ENCODE measurements at regions not wholly inside any gene's neighbourhood (a gene's known extent, or its start where the extent isn't known, plus 50 kb on each side); places are given as distances from the start of the nearest gene placed in this dataset.
"Not testable (repeated sequence)": the region's sequence is repeated elsewhere in the genome, so short reads cannot be mapped to it uniquely, and the experiment has no call there.

DNA sequence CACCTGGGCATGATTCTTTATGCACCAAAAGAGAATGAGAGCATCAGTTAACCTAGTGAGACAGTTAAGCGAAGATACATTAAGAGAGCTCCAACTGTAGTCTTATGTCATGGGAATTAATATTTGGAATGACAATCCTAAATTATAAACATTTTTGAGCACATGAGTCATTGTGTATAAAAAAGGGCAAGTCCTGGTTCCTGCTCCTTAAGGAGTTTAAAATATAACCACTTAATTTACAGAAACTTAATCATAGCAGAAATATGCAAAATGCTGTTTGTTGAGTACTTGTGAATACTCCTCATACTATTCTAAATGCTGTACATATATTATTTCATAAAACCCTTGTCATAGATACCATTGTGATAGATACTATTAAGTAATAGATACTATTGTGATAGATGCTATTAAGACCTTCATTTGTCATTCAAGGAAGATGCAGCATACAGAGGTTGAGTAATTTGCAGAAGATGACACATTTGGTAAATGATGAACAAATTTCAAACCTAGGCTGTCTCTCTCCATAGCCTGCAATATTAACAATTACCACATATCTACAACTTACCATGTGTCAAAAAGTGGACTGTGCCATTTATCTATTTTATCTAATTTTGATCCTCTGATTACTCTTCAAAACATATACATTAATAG, 301.0 kb downstream of the TBC1D4 start:
- Histone ChIP-seq H3K4me1 (ENCODE audit: control insufficient read depth, insufficient read depth, low read length) (peaks cover 2% of the 10 kb centered on the region), H3K27ac (ENCODE audit: low read length) (no peak overlapping the region), H3K36me3 (ENCODE audit: control insufficient read depth, insufficient read depth, low read length) (no peaks in the 10 kb centered on the region), H3K9me3 (replicated peaks; ENCODE audit: control insufficient read depth, low read depth, low read length) (peaks cover 10% of the 10 kb centered on the region), H3K27me3 (ENCODE audit: control insufficient read depth, insufficient read depth, low read length) (no peaks in the 10 kb centered on the region), H3K4me3 (ENCODE audit: low read length) (no peak overlapping the region)
- no CpG with 5 or more reads among the region's 1 CpG for WGBS (ENCODE audit: insufficient coverage)
- no peak for DNase-seq

DNA sequence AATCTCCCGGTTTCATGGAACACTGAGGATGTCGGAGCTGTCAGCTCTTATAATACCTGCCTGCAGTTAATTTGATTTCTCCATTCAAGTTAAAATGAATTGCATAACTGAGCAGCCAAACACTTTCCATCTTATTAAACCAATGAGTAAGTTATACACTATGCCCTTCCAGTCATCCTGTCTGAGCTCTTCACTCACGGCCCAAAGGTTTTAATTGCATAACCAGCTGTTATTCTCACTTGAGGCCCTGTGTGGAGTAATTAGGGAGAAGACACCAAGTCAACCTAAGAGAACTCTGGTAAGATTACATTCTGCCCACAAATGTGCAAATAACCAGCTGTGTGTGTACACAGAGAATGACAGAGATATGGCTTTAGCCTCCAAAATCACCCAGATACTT, 303.5 kb downstream of the TBC1D4 start:
- no peak for DNase-seq
- WGBS (ENCODE audit: insufficient coverage), result 92% methylated on average over 2 of the region's 3 CpGs
- H3K4me1 ChIP-seq (ENCODE audit: control insufficient read depth, insufficient read depth, low read length), result peaks cover 2% of the 10 kb centered on the region
- H3K27me3 ChIP-seq (ENCODE audit: control insufficient read depth, insufficient read depth, low read length), result no peaks in the 10 kb centered on the region
- H3K27ac ChIP-seq (ENCODE audit: low read length), result no peak overlapping the region
- no peak overlapping the region for H3K4me3 ChIP-seq (ENCODE audit: low read length)
- H3K9me3 ChIP-seq (replicated peaks; ENCODE audit: control insufficient read depth, low read depth, low read length), result peaks cover 1% of the 10 kb centered on the region
- H3K36me3 ChIP-seq (ENCODE audit: control insufficient read depth, insufficient read depth, low read length), result no peaks in the 10 kb centered on the region

DNA sequence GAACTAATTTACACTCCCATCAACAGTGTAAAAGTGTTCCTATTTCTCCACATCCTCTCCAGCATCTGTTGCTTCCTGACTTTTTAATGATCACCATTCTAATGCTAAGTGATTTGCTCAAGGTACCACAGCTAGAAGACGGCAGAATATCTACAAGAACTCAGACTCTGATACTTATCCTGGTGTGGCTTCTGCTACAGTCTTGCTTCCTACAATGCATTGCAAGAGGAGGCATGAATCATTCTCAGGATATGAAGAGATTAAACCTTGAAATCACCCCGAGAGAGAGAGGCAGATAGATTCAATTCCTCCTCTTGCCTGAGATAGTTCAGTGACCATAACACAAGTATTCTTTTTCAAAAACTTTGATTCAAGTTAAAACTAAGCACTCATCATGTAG, 306.4 kb downstream of the TBC1D4 start:
- no peaks in the 10 kb centered on the region for H3K36me3 ChIP-seq (ENCODE audit: control insufficient read depth, insufficient read depth, low read length)
- H3K9me3 ChIP-seq (replicated peaks; ENCODE audit: control insufficient read depth, low read depth, low read length), result no peaks in the 10 kb centered on the region
- H3K4me3 ChIP-seq (ENCODE audit: low read length), result no peak overlapping the region
- no peak for DNase-seq
- peaks cover 2% of the 10 kb centered on the region for H3K4me1 ChIP-seq (ENCODE audit: control insufficient read depth, insufficient read depth, low read length)
- H3K27ac ChIP-seq (ENCODE audit: low read length), result no peak overlapping the region
- 60% methylated on average over 1 of the region's 2 CpGs for whole genome bisulfite sequencing (ENCODE audit: insufficient coverage)
- no peaks in the 10 kb centered on the region for H3K27me3 ChIP-seq (ENCODE audit: control insufficient read depth, insufficient read depth, low read length)

DNA sequence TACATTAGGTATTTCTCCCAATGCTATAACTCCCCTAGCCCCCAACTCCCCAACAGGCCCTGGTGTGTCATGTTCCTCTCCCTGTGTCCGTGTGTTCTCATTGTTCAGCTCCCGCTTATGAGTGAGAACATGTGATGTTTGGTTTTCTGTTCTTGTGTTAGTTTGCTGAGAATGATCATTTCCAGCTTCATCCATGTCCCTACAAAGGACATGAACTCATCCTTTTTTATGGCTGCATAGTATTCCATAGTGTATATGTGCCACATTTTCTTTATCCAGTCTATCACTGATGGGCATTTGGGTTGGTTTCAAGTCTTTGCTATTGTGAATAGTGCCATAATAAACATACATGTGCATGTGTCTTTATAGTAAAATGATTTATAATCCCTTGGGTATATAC, 306.9 kb downstream of the TBC1D4 start:
- DNase-seq; H3K27ac ChIP-seq (ENCODE audit: low read length); H3K4me3 ChIP-seq (ENCODE audit: low read length); H3K4me1 ChIP-seq (ENCODE audit: control insufficient read depth, insufficient read depth, low read length); H3K9me3 ChIP-seq (replicated peaks; ENCODE audit: control insufficient read depth, low read depth, low read length); H3K36me3 ChIP-seq (ENCODE audit: control insufficient read depth, insufficient read depth, low read length); H3K27me3 ChIP-seq (ENCODE audit: control insufficient read depth, insufficient read depth, low read length): not testable (repeated sequence)
- WGBS (ENCODE audit: insufficient coverage), result no CpG with 5 or more reads among the region's 2 CpGs

DNA sequence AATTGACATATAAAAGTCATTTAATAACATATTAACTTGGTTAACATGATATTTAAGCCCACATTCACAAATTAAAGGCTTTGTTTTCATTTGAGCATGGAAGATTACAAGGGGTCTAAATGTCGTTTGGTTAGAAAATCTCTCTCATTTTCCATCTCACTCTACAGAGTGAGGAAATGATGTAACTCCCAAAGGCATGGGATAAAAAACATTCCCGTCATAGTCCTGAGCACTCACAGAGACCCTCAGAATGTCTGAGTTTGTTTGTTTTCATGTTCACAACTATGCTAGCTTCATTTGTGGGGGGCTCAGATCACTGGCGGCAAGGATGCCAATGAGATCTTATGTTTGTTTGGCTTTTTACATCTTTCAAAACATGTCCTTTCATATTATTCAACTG, 307.5 kb downstream of the TBC1D4 start:
- DNase-seq, result no peak
- H3K36me3 ChIP-seq (ENCODE audit: control insufficient read depth, insufficient read depth, low read length), result no peaks in the 10 kb centered on the region
- no peak overlapping the region for H3K4me3 ChIP-seq (ENCODE audit: low read length)
- no peaks in the 10 kb centered on the region for H3K9me3 ChIP-seq (replicated peaks; ENCODE audit: control insufficient read depth, low read depth, low read length)
- H3K4me1 ChIP-seq (ENCODE audit: control insufficient read depth, insufficient read depth, low read length), result peaks cover 5% of the 10 kb centered on the region
- no peak overlapping the region for H3K27ac ChIP-seq (ENCODE audit: low read length)
- WGBS (ENCODE audit: insufficient coverage), result no CpG with 5 or more reads among the region's 3 CpGs
- H3K27me3 ChIP-seq (ENCODE audit: control insufficient read depth, insufficient read depth, low read length), result no peaks in the 10 kb centered on the region

DNA sequence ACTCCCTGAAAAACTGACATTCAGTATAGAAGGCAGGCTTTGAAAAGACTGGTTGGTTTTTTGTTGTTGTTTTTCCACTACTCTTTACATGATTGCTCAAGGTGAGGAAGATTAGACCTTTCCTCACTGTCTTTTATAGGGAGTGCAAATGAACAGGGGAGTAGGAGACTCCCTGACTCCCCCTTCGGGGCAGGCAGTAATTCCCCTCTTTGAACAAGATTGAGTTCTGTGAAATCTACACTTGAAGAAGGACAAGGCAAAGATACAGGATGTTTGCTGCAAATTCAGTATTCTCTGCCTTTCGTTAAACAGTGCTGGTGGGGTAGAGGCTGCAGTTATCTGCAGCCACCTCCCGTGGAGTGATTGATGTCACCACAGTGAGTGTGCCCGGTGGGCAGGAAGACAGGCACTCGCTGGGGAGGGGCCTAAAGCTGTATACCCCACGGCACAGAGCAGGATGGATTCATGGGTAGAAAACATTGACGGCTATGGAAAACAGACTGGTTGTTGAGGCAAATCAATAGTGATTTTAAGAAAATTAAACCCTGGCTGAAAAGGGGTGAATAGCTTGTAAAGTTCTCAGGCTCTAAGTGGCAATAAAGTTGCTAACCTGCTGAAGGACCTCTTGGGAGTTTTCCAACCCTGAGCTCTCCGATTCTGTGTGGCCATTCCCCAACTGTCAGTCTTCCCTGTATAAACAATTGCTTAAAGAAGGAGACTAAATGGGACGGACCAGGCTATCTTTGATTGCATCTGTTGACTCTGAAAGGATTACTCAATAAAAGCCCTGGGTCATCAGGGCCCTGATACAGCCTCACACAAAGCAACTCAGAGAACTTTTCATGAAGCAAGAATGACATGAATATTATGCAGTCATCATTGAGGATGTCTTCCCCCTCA, 308.3 kb downstream of the TBC1D4 start:
- H3K9me3 ChIP-seq (replicated peaks; ENCODE audit: control insufficient read depth, low read depth, low read length), result no peaks in the 10 kb centered on the region
- 30% methylated on average over 5 of the region's 9 CpGs for WGBS (ENCODE audit: insufficient coverage)
- no peak for DNase-seq

DNA sequence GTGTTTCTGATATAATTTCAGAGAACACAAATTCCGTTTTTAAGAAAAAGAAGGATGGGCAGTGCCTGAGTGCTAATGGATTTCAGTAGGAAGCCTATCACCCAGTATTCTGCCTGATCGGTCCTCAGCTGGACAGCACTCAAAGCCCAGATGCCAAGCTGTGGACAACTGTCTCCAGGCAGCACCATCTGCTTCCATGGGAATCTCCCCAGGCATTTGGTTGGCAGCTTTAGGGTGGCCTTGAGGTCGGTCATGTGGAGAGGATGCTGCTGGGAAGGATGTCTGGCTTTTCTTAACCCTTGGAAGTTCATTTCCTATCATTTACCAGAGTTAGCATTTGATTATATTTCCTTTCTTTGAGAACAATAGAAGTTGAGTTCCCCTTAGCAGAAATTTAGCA, 311.7 kb downstream of the TBC1D4 start:
- no peak overlapping the region for H3K4me3 ChIP-seq (ENCODE audit: low read length)
- no CpG with 5 or more reads among the region's 3 CpGs for WGBS (ENCODE audit: insufficient coverage)
- no peaks in the 10 kb centered on the region for H3K27me3 ChIP-seq (ENCODE audit: control insufficient read depth, insufficient read depth, low read length)
- peak; percentile 39 for DNase-seq
- H3K4me1 ChIP-seq (ENCODE audit: control insufficient read depth, insufficient read depth, low read length), result peaks cover 3% of the 10 kb centered on the region
- H3K9me3 ChIP-seq (replicated peaks; ENCODE audit: control insufficient read depth, low read depth, low read length), result no peaks in the 10 kb centered on the region
- H3K36me3 ChIP-seq (ENCODE audit: control insufficient read depth, insufficient read depth, low read length), result no peaks in the 10 kb centered on the region
- H3K27ac ChIP-seq (ENCODE audit: low read length), result no peak overlapping the region

More for the DNA sequence above, 308.3 kb downstream of the TBC1D4 start:
- H3K4me3 ChIP-seq (ENCODE audit: low read length), result no peak overlapping the region
- H3K27me3 ChIP-seq (ENCODE audit: control insufficient read depth, insufficient read depth, low read length), result no peaks in the 10 kb centered on the region
- no peak overlapping the region for H3K27ac ChIP-seq (ENCODE audit: low read length)
- H3K4me1 ChIP-seq (ENCODE audit: control insufficient read depth, insufficient read depth, low read length), result peaks cover 5% of the 10 kb centered on the region
- no peaks in the 10 kb centered on the region for H3K36me3 ChIP-seq (ENCODE audit: control insufficient read depth, insufficient read depth, low read length)

DNA sequence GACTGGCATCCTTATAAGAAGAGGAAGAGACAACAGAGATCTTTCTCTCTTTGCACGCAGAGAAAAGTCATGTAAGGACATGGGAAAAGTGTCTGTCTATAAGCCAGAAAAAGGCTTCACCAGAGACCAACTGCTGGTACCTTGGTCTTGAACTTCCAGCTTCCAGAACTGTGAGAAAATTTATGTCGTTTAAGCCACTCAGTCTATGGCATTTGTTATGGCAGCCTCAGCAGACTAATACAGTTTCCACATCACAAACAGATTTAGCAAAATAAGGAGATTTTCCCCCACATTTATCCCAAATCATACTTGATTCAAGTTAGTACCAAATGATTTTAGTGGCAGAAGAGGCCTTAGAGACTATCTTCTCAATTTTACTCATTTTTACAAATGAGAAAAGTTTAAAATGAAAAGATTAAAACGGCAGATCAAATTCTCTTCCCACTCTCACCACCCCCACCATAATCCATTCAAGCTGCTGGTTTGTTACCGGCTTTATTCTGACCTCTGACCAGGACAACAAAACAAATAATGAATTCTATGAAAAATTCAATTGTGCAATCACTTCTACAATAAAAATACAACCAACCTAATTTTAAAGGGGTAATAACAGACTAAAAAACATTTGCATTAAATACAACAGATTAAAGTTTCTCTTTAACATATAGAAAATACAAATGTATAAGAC, 316.3 kb downstream of the TBC1D4 start:
- no peaks in the 10 kb centered on the region for H3K9me3 ChIP-seq (replicated peaks; ENCODE audit: control insufficient read depth, low read depth, low read length)
- H3K4me3 ChIP-seq (ENCODE audit: low read length), result no peak overlapping the region
- H3K27me3 ChIP-seq (ENCODE audit: control insufficient read depth, insufficient read depth, low read length), result no peaks in the 10 kb centered on the region
- WGBS (ENCODE audit: insufficient coverage), result no CpG with 5 or more reads among the region's 4 CpGs
- peaks cover 3% of the 10 kb centered on the region for H3K4me1 ChIP-seq (ENCODE audit: control insufficient read depth, insufficient read depth, low read length)
- no peak for DNase-seq
- H3K27ac ChIP-seq (ENCODE audit: low read length), result no peak overlapping the region
- H3K36me3 ChIP-seq (ENCODE audit: control insufficient read depth, insufficient read depth, low read length), result no peaks in the 10 kb centered on the region

DNA sequence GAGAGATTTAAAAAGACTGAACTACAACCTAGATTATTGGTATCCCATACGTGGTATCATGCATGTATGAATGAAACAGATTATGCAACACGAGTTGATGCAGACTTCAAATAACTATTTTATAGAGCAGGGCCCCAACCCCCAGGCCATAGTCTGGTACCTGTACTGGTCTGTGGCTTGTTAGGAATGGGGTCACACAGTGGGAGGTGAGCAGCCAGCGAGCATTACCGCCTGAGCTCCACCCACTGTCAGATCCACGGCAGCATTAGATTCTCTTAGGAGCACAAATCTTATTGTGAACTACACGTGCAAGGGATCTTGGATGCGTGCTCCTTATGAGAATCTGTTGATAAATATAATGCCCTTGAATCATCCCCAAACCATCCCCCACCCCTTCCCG, 320.2 kb downstream of the TBC1D4 start:
- H3K4me3 ChIP-seq (ENCODE audit: low read length), result no peak overlapping the region
- no peak for DNase-seq
- H3K27me3 ChIP-seq (ENCODE audit: control insufficient read depth, insufficient read depth, low read length), result no peaks in the 10 kb centered on the region
- no peaks in the 10 kb centered on the region for H3K36me3 ChIP-seq (ENCODE audit: control insufficient read depth, insufficient read depth, low read length)
- no peaks in the 10 kb centered on the region for H3K9me3 ChIP-seq (replicated peaks; ENCODE audit: control insufficient read depth, low read depth, low read length)
- no peak overlapping the region for H3K27ac ChIP-seq (ENCODE audit: low read length)
- no peaks in the 10 kb centered on the region for H3K4me1 ChIP-seq (ENCODE audit: control insufficient read depth, insufficient read depth, low read length)
- no CpG with 5 or more reads among the region's 8 CpGs for WGBS (ENCODE audit: insufficient coverage)

DNA sequence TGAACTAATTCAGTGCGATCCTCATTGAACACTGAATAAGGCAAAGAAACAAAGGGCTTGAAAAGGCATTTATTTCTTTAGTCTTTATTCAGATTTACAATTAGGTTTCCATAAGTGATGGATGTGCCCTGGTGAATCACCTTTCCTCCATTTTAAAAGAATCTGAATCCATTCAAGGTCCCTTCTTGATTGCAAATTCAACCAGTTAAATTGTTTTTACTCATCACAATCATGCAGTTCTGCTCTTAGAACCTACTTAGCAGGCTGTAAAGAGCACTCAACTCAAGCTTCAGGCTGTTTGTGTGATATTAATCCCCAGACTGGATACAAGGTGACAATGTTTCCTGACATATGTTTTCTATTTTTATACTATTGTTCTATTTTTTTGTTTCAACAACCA, 321.0 kb downstream of the TBC1D4 start:
- Histone ChIP-seq H3K4me3 (ENCODE audit: low read length) (no peak overlapping the region), H3K36me3 (ENCODE audit: control insufficient read depth, insufficient read depth, low read length) (no peaks in the 10 kb centered on the region), H3K4me1 (ENCODE audit: control insufficient read depth, insufficient read depth, low read length) (no peaks in the 10 kb centered on the region), H3K9me3 (replicated peaks; ENCODE audit: control insufficient read depth, low read depth, low read length) (peaks cover 5% of the 10 kb centered on the region), H3K27me3 (ENCODE audit: control insufficient read depth, insufficient read depth, low read length) (no peaks in the 10 kb centered on the region), H3K27ac (ENCODE audit: low read length) (no peak overlapping the region)
- DNase-seq, result no peak
- no CpG with 5 or more reads among the region's 1 CpG for WGBS (ENCODE audit: insufficient coverage)
